ENCODE measurements at regions not wholly inside any gene's neighbourhood (a gene's known extent, or its start where the extent isn't known, plus 50 kb on each side); places are given as distances from the start of the nearest gene placed in this dataset.

- no peak overlapping the region for H3K27ac Mint-ChIP-seq
- H3K14ac ChIP-seq (ENCODE audit: insufficient read depth, low read length): no peak overlapping the region
- H3K79me1 ChIP-seq (ENCODE audit: insufficient read depth, low read depth, low read length, poor library complexity, severe bottlenecking): no peaks in the 10 kb centered on the region
- H2BK20ac ChIP-seq (ENCODE audit: low read depth, low read length, poor library complexity, severe bottlenecking): no peak overlapping the region
- no peak overlapping the region for H3K4me2 ChIP-seq (ENCODE audit: insufficient read depth, insufficient read length, low read length)
- no peak overlapping the region for H4K8ac ChIP-seq (replicated peaks; ENCODE audit: insufficient read length, low read depth, low read length)
- H2BK12ac ChIP-seq (ENCODE audit: insufficient read length, low read depth, low read length): no peak overlapping the region
- H3K27ac ChIP-seq (ENCODE audit: insufficient read length, low read depth, low read length): no peak overlapping the region
- H3K36me3 Mint-ChIP-seq (ENCODE audit: insufficient read depth in 1 of 3, low read depth in 3 of 3): no peaks in the 10 kb centered on the region
- H3K23me2 ChIP-seq (ENCODE audit: insufficient read length, low read depth, low read length, poor library complexity, severe bottlenecking): no peaks in the 10 kb centered on the region
- no peaks in the 10 kb centered on the region for H3K27me3 ChIP-seq (ENCODE audit: insufficient read depth, low read length)
- no peak overlapping the region for H3K9ac ChIP-seq (ENCODE audit: extremely low read depth, insufficient read length, low read length)
- H3K23ac ChIP-seq (ENCODE audit: insufficient read length, low read depth, low read length): no peak overlapping the region
- peaks cover 5% of the 10 kb centered on the region; the same call in 1 of the 2 replicates for H3K4me1 ChIP-seq (ENCODE audit: insufficient read depth, low read length)
- H3T11ph ChIP-seq (ENCODE audit: low read length): no peak overlapping the region
- no peaks in the 10 kb centered on the region for H3K9me3 Mint-ChIP-seq
- no peak overlapping the region for H3K18ac ChIP-seq (ENCODE audit: insufficient read length, low read depth, low read length)
- peaks cover 12 to 14% of the 10 kb centered on the region in 2 experiments for H3K4me1 Mint-ChIP-seq
- H3K27me3 Mint-ChIP-seq (ENCODE audit: low read depth): no peaks in the 10 kb centered on the region
- H3K4ac ChIP-seq (ENCODE audit: low read depth, low read length): no peak overlapping the region
- H4K5ac ChIP-seq (ENCODE audit: insufficient read length, low read depth, low read length): no peak overlapping the region
- no peak overlapping the region for H2BK15ac ChIP-seq (ENCODE audit: low read depth, low read length)
- no peak for TF ChIP-seq CTCF (conservative IDR thresholded peaks at IDR 0.05)
- H2BK5ac ChIP-seq (ENCODE audit: insufficient read length, low read length): no peak overlapping the region
- no peaks in the 10 kb centered on the region for H4K20me1 ChIP-seq (ENCODE audit: control insufficient read depth, insufficient read depth, insufficient read length)
- no peak overlapping the region for H3K4me3 Mint-ChIP-seq
- no CpG with 5 or more reads among the region's 9 CpGs for WGBS (ENCODE audit: extremely low coverage, insufficient read length, low lambda C conversion rate)
- H3K56ac ChIP-seq (ENCODE audit: insufficient read length, low read depth, low read length): no peak overlapping the region
- H2BK120ac ChIP-seq (ENCODE audit: low read depth, low read length, poor library complexity, severe bottlenecking): no peak overlapping the region
- H3K79me2 ChIP-seq (ENCODE audit: insufficient read depth, low read length): no peaks in the 10 kb centered on the region
- H2AK5ac ChIP-seq (ENCODE audit: insufficient read length, low read length): no peak overlapping the region
- H4K91ac ChIP-seq (ENCODE audit: insufficient read length, low read depth, low read length): no peak overlapping the region
- DNase-seq: no peak
- no peaks in the 10 kb centered on the region for H3K9me3 ChIP-seq (ENCODE audit: control insufficient read depth, low read depth, low read length)
- H2AFZ ChIP-seq (ENCODE audit: low read length): no peak overlapping the region
Measured at GRCh38 chr3:115475178-115476041, 147.9 kb upstream of the GAP43 start.

Measured in H9 (cell line).